Activated naive CD4-positive, alpha-beta T cell treated with anti-CD3 and anti-CD28 coated beads for 36 hours (primary cell): ENCODE measurements at regions not wholly inside any gene's neighbourhood (a gene's known extent, or its start where the extent isn't known, plus 50 kb on each side); places are given as distances from the start of the nearest gene placed in this dataset.

Experiments
- CTCF ChIA-PET: fragments of 350-600 bp; sonication (Branson Sonifier 250); formaldehyde crosslinking; loops from one replicate; lab custom pipeline; 2021; ENCODE audit warnings: antibody characterized with exemption; lab: Charles Lee
- DNase-seq: peaks from one replicate; pipeline ENCODE4 v3.0.0-alpha.2; 2020
- H3K27ac Mint-ChIP-seq: one replicate; pipeline ENCODE4 v1.8.0; 2021; ENCODE audit warnings: mild to moderate bottlenecking, mixed read lengths
- H3K27me3 Mint-ChIP-seq: one replicate; pipeline ENCODE4 v1.8.0; 2021; ENCODE audit warnings: low read depth, mixed read lengths
- H3K36me3 Mint-ChIP-seq: one replicate; pipeline ENCODE4 v1.8.0; 2021; ENCODE audit warnings: low read depth, mixed read lengths
- H3K4me1 Mint-ChIP-seq: one replicate; pipeline ENCODE4 v1.8.0; 2021; ENCODE audit warnings: low read depth, mixed read lengths
- H3K4me3 Mint-ChIP-seq: one replicate; pipeline ENCODE4 v1.8.0; 2021; ENCODE audit warnings: mild to moderate bottlenecking, moderate library complexity, mixed read lengths
- H3K9me3 Mint-ChIP-seq: one replicate; pipeline ENCODE4 v1.8.0; 2021; ENCODE audit warnings: mixed read lengths
- intact Hi-C: fragments of 100-400 bp; cut with micrococcal nuclease; formaldehyde crosslinking; loops from one replicate; pipeline ENCODE4 v1.15.1; 2023

GRCh38 chr3:101172516-101172915 lies 147.9 kb downstream of the IMPG2 start:
- DNase-seq = no peak
- Mint-ChIP-seq H3K4me1 (peaks cover 5% of the 10 kb centered on the region), H3K27ac (no peak overlapping the region), H3K36me3 (no peaks in the 10 kb centered on the region), H3K4me3 (no peak overlapping the region), H3K9me3 (no peaks in the 10 kb centered on the region), H3K27me3 (peaks cover 4% of the 10 kb centered on the region)
- CTCF ChIA-PET = no interaction called here
- intact Hi-C loops = no loop called here

- peaks cover 5% of the 10 kb centered on the region for H3K4me1 Mint-ChIP-seq
- DNase-seq = no peak
- no peak overlapping the region for H3K4me3 Mint-ChIP-seq
- H3K36me3 Mint-ChIP-seq = no peaks in the 10 kb centered on the region
- H3K9me3 Mint-ChIP-seq = no peaks in the 10 kb centered on the region
- CTCF ChIA-PET = no interaction called here
- intact Hi-C loops = no loop called here
- H3K27me3 Mint-ChIP-seq = peaks cover 4% of the 10 kb centered on the region
- no peak overlapping the region for H3K27ac Mint-ChIP-seq
Observed at GRCh38 chr3:101171681-101172191, 148.6 kb downstream of the IMPG2 start.

- H3K27ac Mint-ChIP-seq = no peak overlapping the region
- intact Hi-C loops = no loop called here
Observed at GRCh38 chr3:101170806-101171558, 149.4 kb downstream of the IMPG2 start.

DNA sequence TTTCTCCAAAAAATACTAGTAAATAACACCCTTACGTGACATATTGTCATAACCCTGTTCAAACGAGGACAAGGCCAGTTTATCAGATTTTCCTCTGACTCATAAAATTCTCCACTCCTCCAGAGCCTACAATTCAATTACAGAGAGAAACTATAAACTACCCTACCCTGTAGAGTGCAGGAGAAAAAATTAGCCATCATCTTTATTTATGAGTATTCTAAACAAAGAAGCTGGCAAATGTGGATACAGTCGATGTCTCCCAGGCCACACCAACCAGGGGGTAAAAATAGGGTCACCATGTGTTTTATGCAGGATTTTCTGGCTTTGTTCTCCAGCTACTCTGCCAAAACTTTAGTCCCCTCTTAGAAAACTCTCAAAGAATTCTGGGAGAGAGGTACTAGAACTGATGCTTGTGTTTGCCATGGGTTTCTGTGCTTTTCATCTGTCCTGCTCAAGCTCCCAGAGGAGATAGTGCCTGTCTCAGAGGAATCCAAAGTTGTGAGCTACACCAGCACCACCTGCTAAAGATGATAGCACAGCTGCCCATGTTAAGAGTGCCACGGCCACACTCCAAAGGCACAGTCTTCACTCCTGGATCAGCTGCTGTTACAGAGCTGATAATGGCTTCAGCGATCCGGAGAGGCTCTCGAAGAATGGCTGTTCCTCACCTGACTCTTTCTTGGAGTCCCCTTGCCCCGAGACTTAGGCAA lies 150.2 kb downstream of the IMPG2 start:
- no peak overlapping the region for H3K27ac Mint-ChIP-seq
- intact Hi-C loops = no loop called here
- no peak overlapping the region for H3K4me3 Mint-ChIP-seq
- no peak for DNase-seq
- no peaks in the 10 kb centered on the region for H3K9me3 Mint-ChIP-seq
- CTCF ChIA-PET = interaction anchor here (1.1 to 1.9 kb wide), 2 partner anchors 12 to 18 kb away, joined by 3 to 6 read pairs; no protein-coding TSS in a partner anchor
- H3K4me1 Mint-ChIP-seq = peaks cover 5% of the 10 kb centered on the region
- no peaks in the 10 kb centered on the region for H3K36me3 Mint-ChIP-seq
- peaks cover 4% of the 10 kb centered on the region for H3K27me3 Mint-ChIP-seq

More at GRCh38 chr3:101170806-101171558, 149.4 kb downstream of the IMPG2 start:
- CTCF ChIA-PET = interaction anchor here (1.1 kb wide), 1 partner anchor 17 kb away, joined by 3 read pairs; no protein-coding TSS in a partner anchor
- H3K9me3 Mint-ChIP-seq = no peaks in the 10 kb centered on the region
- no peak for DNase-seq
- peaks cover 5% of the 10 kb centered on the region for H3K4me1 Mint-ChIP-seq
- H3K4me3 Mint-ChIP-seq = no peak overlapping the region
- H3K36me3 Mint-ChIP-seq = no peaks in the 10 kb centered on the region
- peaks cover 4% of the 10 kb centered on the region for H3K27me3 Mint-ChIP-seq

DNA sequence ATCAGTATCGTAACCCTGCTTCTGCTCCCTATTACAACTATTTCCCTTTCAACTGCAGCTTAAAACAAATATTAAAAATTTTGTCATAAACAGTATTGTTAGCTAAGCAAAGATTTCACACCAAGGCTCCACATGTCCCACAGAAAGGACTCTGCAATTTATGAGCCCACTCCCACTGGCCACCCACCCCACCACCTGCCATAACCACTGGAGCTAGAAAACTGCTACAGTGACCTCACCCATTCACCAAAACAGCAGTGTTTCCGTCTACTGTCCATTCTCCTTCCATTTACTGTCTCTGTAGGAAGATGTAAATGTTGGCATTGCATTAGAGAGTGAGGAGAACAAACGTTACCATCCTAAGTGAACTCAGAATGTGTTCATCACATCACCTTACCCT lies 150.9 kb downstream of the IMPG2 start:
- CTCF ChIA-PET = interaction anchor here (0.5 to 1.9 kb wide), 2 partner anchors 12 to 219 kb away, joined by 3 to 6 read pairs; no protein-coding TSS in a partner anchor
- DNase-seq = no peak
- no peaks in the 10 kb centered on the region for H3K9me3 Mint-ChIP-seq
- H3K27ac Mint-ChIP-seq = no peak overlapping the region
- intact Hi-C loops = no loop called here
- peaks cover 5% of the 10 kb centered on the region for H3K4me1 Mint-ChIP-seq
- no peak overlapping the region for H3K4me3 Mint-ChIP-seq
- H3K27me3 Mint-ChIP-seq = peaks cover 4% of the 10 kb centered on the region
- H3K36me3 Mint-ChIP-seq = no peaks in the 10 kb centered on the region

DNA sequence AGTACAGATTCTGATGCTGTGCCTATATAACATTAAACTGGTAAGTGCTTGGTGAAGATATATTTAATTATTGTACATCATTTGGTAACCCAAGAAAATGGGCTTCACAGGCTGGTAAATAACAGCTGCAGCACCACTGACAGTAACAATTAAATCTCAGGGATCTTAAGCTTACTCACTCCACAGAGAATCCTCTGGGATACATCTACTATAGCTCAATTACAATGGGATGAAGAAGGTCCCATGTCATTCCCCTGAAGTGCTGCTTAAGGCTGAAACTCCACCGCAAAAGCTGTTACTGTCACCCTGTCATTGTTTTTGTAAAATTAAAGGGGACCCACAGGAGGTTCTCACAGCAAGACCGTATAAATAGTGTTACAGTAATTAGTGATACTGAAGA lies 153.0 kb downstream of the IMPG2 start:
- no peak overlapping the region for H3K27ac Mint-ChIP-seq
- CTCF ChIA-PET = no interaction called here
- intact Hi-C loops = no loop called here
- no peaks in the 10 kb centered on the region for H3K9me3 Mint-ChIP-seq
- no peak for DNase-seq
- no peaks in the 10 kb centered on the region for H3K36me3 Mint-ChIP-seq
- peaks cover 14% of the 10 kb centered on the region for H3K27me3 Mint-ChIP-seq
- no peak overlapping the region for H3K4me3 Mint-ChIP-seq
- H3K4me1 Mint-ChIP-seq = peaks cover 5% of the 10 kb centered on the region

- H3K36me3 Mint-ChIP-seq = no peaks in the 10 kb centered on the region
- no peak overlapping the region for H3K4me3 Mint-ChIP-seq
- H3K27me3 Mint-ChIP-seq = peaks cover 15% of the 10 kb centered on the region
- DNase-seq = no peak
- no peak overlapping the region for H3K27ac Mint-ChIP-seq
- intact Hi-C loops = no loop called here
- H3K9me3 Mint-ChIP-seq = no peaks in the 10 kb centered on the region
- H3K4me1 Mint-ChIP-seq = peaks cover 4% of the 10 kb centered on the region
- CTCF ChIA-PET = interaction anchor here (0.6 kb wide), 1 partner anchor 15 kb away, joined by 3 read pairs; no protein-coding TSS in a partner anchor
Observed at GRCh38 chr3:101166150-101166549, 154.2 kb downstream of the IMPG2 start.

- Mint-ChIP-seq H3K9me3 (no peaks in the 10 kb centered on the region), H3K36me3 (no peaks in the 10 kb centered on the region), H3K4me1 (no peaks in the 10 kb centered on the region), H3K27me3 (peaks cover 19% of the 10 kb centered on the region), H3K27ac (no peak overlapping the region), H3K4me3 (no peak overlapping the region)
- DNase-seq = no peak
- CTCF ChIA-PET = no interaction called here
- intact Hi-C loops = no loop called here
Observed at GRCh38 chr3:101163554-101163953, 156.8 kb downstream of the IMPG2 start.

DNA sequence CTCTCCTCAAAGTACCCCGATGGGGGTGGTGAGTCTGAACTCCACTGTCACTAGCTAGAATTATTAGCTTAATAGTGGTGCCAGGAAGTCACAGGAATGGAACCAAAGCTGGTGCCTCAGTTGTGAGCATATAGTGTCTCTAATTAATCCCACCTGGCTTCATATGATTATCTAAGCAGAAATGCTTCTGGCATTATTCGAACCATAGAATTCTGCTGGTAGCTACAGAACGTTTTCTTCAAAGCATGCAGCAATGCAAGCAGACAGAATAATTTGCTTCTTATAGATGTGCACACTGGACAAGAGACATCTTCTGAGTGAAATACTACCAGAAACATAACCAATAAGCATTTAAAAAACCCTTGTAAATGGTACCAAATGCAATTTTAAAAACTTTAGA lies 160.9 kb downstream of the IMPG2 start:
- intact Hi-C loops = no loop called here
- DNase-seq = no peak
- CTCF ChIA-PET = interaction anchor here (1.2 kb wide), 1 partner anchor 27 kb away, joined by 3 read pairs; no protein-coding TSS in a partner anchor
- Mint-ChIP-seq H3K9me3 (no peaks in the 10 kb centered on the region), H3K27ac (no peak overlapping the region), H3K4me3 (no peak overlapping the region), H3K27me3 (peaks cover 25% of the 10 kb centered on the region), H3K4me1 (no peaks in the 10 kb centered on the region), H3K36me3 (no peaks in the 10 kb centered on the region)

GRCh38 chr3:101158374-101158773 lies 162.0 kb downstream of the IMPG2 start:
- Mint-ChIP-seq H3K27me3 (peaks cover 23% of the 10 kb centered on the region), H3K4me1 (no peaks in the 10 kb centered on the region), H3K9me3 (no peaks in the 10 kb centered on the region), H3K4me3 (no peak overlapping the region), H3K27ac (no peak overlapping the region), H3K36me3 (no peaks in the 10 kb centered on the region)
- DNase-seq = no peak
- CTCF ChIA-PET = interaction anchor here (0.7 to 1.3 kb wide), 2 partner anchors 11 to 169 kb away, joined by 3 to 6 read pairs; no protein-coding TSS in a partner anchor
- intact Hi-C loops = no loop called here

DNA sequence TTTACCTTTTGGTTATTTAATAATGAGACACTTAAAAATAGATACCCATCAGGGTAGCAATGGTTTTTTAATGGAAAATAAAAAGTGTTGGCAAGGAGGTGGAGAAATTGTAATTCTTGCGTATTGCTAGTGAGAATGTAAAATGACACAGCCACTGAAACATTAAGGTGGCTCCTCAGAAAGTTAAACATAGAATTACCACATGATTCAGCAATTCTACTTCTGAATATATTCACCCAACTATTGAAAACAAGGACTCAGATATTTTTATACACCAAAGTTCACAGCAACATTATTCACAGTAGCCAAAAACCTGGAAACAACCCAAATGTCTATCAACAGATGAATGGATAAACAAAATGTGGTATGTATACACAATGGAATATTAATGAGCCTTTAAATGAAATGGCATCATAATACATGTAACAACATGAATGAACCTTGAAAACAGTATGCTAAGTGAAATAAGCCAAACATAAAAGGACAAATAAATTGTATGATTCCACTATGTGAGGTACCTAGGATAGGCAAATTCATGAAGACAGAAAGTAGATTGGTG lies 163.5 kb downstream of the IMPG2 start:
- DNase-seq = no peak
- no peak overlapping the region for H3K27ac Mint-ChIP-seq
- peaks cover 22% of the 10 kb centered on the region for H3K27me3 Mint-ChIP-seq
- H3K4me3 Mint-ChIP-seq = no peak overlapping the region
- no peaks in the 10 kb centered on the region for H3K36me3 Mint-ChIP-seq
- H3K9me3 Mint-ChIP-seq = no peaks in the 10 kb centered on the region
- H3K4me1 Mint-ChIP-seq = no peaks in the 10 kb centered on the region
- CTCF ChIA-PET = no interaction called here
- intact Hi-C loops = no loop called here

GRCh38 chr3:101155825-101156224 lies 162.6 kb upstream of the ABI3BP start:
- Mint-ChIP-seq H3K27me3 (peaks cover 23% of the 10 kb centered on the region), H3K27ac (no peak overlapping the region), H3K36me3 (no peaks in the 10 kb centered on the region)

More at GRCh38 chr3:101155825-101156224, 162.6 kb upstream of the ABI3BP start:
- DNase-seq = no peak
- no peaks in the 10 kb centered on the region for H3K4me1 Mint-ChIP-seq
- no peaks in the 10 kb centered on the region for H3K9me3 Mint-ChIP-seq
- intact Hi-C loops = no loop called here
- CTCF ChIA-PET = interaction anchor here (0.5 kb wide), 1 partner anchor 157 kb away, joined by 3 read pairs; no protein-coding TSS in a partner anchor
- H3K4me3 Mint-ChIP-seq = no peak overlapping the region
